ENCODE measurements at regions not wholly inside any gene's neighbourhood (a gene's known extent, or its start where the extent isn't known, plus 50 kb on each side); places are given as distances from the start of the nearest gene placed in this dataset.

DNA sequence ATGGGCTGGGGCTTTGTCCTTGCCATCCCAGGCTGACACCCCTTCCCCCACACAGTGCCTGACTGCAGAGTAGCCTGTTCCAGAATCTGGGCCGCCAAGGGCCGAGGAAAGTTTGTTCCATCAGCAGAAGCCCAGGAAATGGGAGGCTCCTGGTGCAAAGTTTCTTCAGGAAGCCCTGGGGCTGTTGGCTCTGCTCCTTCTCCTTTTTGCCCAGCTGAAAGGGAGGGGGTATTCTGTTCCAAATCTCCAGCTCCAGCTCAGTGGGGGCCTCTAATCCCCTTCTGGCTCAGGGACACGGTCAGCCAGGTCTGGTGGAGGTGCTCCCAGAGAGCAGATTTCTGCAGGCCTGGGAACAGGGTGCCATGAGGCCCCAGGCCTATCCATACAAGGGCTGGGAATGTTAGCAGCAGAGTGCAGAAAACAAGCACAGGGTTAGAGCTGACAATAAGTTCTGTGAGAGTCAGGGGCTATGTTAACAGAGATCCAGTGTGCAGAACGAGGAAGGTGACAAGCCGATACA is 399.5 kb downstream of the RPS24 start:
- WGBS: 83% methylated on average over 5 of the region's 5 CpGs
- Histone ChIP-seq H3K27me3 (ENCODE audit: insufficient read depth, low read length) (no peaks in the 10 kb centered on the region), H3K4me3 (ENCODE audit: low read length) (no peak overlapping the region), H3K9me3 (ENCODE audit: insufficient read depth, low read depth, low read length) (no peaks in the 10 kb centered on the region), H3K36me3 (ENCODE audit: insufficient read depth, low read length) (no peaks in the 10 kb centered on the region), H3K27ac (ENCODE audit: low read depth, low read length) (no peak overlapping the region), H3K9ac (ENCODE audit: low read depth, low read length) (no peak overlapping the region), H3K4me1 (ENCODE audit: insufficient read depth, low read length) (peaks cover 14% of the 10 kb centered on the region; the same call in 1 of the 2 replicates)

DNA sequence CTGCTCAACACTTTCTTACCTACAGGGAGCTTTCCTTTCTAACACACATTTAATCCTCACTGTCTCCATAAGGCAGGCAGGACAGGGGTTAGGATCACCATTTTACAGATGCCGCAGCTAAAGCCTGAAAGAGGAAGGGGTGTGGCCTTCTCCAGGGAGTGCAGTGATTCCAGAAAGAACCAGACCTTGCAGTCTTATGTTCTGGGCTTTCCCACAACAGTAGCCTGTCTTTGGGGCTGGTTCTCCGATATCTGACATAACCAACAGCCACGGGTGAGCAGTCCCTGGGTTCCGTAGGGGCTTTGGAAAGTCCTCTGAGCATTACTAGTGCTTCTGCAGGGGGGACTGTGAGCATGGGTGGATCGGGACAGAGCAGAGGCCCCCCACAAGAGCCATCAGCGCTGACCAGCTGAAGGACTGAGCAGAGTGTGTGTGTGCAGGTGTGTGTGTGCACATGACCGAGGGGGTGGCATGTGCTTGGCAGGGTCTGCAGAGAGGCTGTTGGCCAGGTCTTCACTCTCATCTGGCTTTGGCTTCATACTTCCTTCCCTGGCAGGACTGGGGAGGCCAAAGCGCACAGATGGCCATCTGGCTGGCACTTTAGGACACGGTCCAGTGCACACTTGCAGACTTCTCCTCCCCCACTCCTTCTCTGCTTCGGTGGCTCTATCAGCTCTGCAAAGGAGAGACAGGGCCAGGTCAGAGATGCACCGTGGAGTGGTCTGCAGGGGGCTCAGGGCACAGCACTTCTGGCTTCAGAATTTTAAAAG is 400.3 kb downstream of the RPS24 start:
- H3K36me3 ChIP-seq (ENCODE audit: insufficient read depth, low read length): no peaks in the 10 kb centered on the region
- 90% methylated on average over 11 of the region's 11 CpGs for WGBS
- H3K9ac ChIP-seq (ENCODE audit: low read depth, low read length): no peak overlapping the region
- peaks cover 14% of the 10 kb centered on the region; the same call in 1 of the 2 replicates for H3K4me1 ChIP-seq (ENCODE audit: insufficient read depth, low read length)
- no peaks in the 10 kb centered on the region for H3K27me3 ChIP-seq (ENCODE audit: insufficient read depth, low read length)
- H3K27ac ChIP-seq (ENCODE audit: low read depth, low read length): no peak overlapping the region
- H3K9me3 ChIP-seq (ENCODE audit: insufficient read depth, low read depth, low read length): no peaks in the 10 kb centered on the region
- no peak overlapping the region for H3K4me3 ChIP-seq (ENCODE audit: low read length)

GRCh38 chr10:78434886-78435285 is 401.2 kb downstream of the RPS24 start:
- Histone ChIP-seq H3K9ac (ENCODE audit: low read depth, low read length) (no peak overlapping the region), H3K36me3 (ENCODE audit: insufficient read depth, low read length) (no peaks in the 10 kb centered on the region), H3K27me3 (ENCODE audit: insufficient read depth, low read length) (no peaks in the 10 kb centered on the region), H3K4me1 (ENCODE audit: insufficient read depth, low read length) (peaks cover 14% of the 10 kb centered on the region; the same call in 1 of the 2 replicates), H3K4me3 (ENCODE audit: low read length) (no peak overlapping the region), H3K9me3 (ENCODE audit: insufficient read depth, low read depth, low read length) (no peaks in the 10 kb centered on the region), H3K27ac (ENCODE audit: low read depth, low read length) (no peak overlapping the region)
- WGBS: 92% methylated on average over 8 of the region's 8 CpGs

DNA sequence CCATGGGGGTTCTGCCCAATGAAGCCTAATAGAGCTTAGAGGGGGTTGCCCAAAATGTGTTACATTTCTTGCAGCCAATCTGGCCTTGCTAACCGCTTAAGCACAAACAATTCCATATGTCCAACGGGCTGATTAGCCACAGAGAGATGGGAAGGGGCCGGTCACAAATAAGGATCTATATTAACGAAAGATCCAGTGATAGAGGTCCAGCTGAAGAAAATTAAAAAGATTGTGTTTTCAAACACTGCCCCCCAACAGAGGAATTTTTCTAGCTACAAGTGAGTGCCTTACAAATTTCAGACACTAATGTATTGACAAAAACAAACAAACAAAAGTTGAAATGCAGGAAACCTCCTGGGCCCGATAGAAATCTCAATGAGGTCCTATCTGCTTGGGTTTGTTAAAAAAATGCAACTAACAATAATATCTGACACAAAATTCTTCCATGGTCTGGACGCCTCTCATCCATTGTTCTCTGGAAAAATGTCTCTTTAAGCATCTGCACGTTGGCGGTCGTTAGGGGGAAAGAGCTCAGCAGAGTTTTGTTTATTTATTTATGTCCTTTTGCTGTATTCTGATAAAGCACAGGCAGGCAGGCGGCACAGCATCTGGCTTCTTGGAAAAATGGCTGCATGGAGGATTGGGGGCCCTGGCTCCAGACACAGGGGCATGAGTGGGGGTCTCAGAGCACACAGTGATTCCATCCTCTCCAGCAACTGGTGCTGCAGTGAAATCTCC is 402.0 kb downstream of the RPS24 start:
- H3K4me1 ChIP-seq (ENCODE audit: insufficient read depth, low read length): peaks cover 14% of the 10 kb centered on the region; the same call in 1 of the 2 replicates
- no peaks in the 10 kb centered on the region for H3K9me3 ChIP-seq (ENCODE audit: insufficient read depth, low read depth, low read length)
- no peaks in the 10 kb centered on the region for H3K36me3 ChIP-seq (ENCODE audit: insufficient read depth, low read length)
- no peak overlapping the region for H3K9ac ChIP-seq (ENCODE audit: low read depth, low read length)
- no peaks in the 10 kb centered on the region for H3K27me3 ChIP-seq (ENCODE audit: insufficient read depth, low read length)
- 88% methylated on average over 10 of the region's 10 CpGs for WGBS
- no peak overlapping the region for H3K4me3 ChIP-seq (ENCODE audit: low read length)
- H3K27ac ChIP-seq (ENCODE audit: low read depth, low read length): no peak overlapping the region

DNA sequence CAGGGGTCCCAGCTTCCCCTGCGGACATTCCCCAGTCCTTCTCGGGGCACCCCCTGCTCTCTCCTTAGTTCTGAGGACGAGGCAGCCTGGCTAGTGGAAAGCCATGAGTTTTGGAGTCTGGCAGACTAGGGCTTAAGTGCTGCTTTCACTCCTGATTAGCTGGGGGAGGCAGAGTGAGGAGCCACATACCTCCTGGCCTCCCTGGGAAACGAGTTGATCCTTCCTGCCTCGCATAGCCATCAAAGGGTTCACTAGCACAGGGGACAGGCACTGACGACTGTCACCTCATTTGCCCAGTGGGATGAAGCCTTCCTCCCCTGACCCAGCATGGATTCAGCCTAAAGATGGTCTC is 402.5 kb downstream of the RPS24 start:
- Histone ChIP-seq H3K27ac (ENCODE audit: low read depth, low read length) (no peak overlapping the region), H3K27me3 (ENCODE audit: insufficient read depth, low read length) (no peaks in the 10 kb centered on the region), H3K36me3 (ENCODE audit: insufficient read depth, low read length) (no peaks in the 10 kb centered on the region), H3K4me3 (ENCODE audit: low read length) (no peak overlapping the region), H3K4me1 (ENCODE audit: insufficient read depth, low read length) (peaks cover 14% of the 10 kb centered on the region; the same call in 1 of the 2 replicates), H3K9ac (ENCODE audit: low read depth, low read length) (no peak overlapping the region), H3K9me3 (ENCODE audit: insufficient read depth, low read depth, low read length) (no peaks in the 10 kb centered on the region)
- WGBS: 74% methylated on average over 6 of the region's 6 CpGs

DNA sequence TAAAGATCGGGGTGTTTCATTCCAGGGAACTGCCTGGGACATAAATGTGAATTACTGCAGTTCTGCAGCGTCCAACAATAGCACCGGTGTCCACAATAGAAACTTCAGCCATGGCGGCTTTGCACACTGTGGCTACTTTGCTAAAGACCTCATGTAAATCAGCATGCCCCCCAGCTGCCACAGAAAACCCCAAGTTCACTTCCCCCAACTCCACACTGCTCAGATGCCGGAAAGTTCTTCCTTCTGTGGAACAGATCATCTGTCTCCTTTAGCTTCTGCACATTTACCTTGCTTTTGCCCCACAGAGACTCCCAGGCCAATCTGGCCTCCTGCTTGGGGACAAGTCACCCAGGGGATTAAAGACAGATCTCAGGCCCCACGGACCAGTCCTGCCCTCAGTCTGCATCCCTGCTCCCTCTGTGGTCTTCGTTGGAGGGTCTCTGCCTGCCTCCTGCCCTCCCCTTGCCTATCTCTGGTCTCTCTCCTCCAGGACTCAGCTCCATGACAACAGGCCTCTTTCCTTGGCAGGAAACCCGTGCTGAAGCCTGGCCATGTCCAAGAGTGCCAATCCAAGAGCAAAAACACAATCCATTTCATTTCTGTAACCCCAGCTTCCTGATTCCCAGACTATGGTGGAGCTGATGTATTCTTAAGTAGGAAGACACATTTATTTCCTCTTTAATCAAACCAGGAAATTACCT is 403.2 kb downstream of the RPS24 start:
- H3K27ac ChIP-seq (ENCODE audit: low read depth, low read length): no peak overlapping the region
- no peaks in the 10 kb centered on the region for H3K27me3 ChIP-seq (ENCODE audit: insufficient read depth, low read length)
- H3K36me3 ChIP-seq (ENCODE audit: insufficient read depth, low read length): no peaks in the 10 kb centered on the region
- H3K4me3 ChIP-seq (ENCODE audit: low read length): no peak overlapping the region
- H3K4me1 ChIP-seq (ENCODE audit: insufficient read depth, low read length): peaks cover 14% of the 10 kb centered on the region; the same call in 1 of the 2 replicates
- WGBS: 89% methylated on average over 8 of the region's 8 CpGs
- H3K9me3 ChIP-seq (ENCODE audit: insufficient read depth, low read depth, low read length): no peaks in the 10 kb centered on the region
- H3K9ac ChIP-seq (ENCODE audit: low read depth, low read length): no peak overlapping the region

DNA sequence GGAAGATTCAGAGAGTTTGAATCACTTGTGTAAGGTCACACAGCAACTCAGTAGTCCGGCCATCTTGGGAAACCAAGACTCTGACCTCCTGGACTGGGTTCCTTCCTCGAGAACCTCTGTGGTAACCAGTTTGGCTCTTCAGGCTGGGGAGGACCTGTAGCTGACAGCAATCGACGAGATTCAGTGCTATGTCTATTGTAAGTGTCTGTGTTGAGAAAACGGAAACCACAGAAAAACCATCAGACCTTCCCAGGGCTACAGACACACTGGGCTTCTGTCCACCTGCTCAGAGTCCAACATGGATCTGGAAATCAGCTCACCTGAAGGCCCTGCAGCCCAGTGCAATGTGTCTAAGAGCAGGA is 403.7 kb downstream of the RPS24 start:
- no peak overlapping the region for H3K4me3 ChIP-seq (ENCODE audit: low read length)
- no peaks in the 10 kb centered on the region for H3K9me3 ChIP-seq (ENCODE audit: insufficient read depth, low read depth, low read length)
- H3K4me1 ChIP-seq (ENCODE audit: insufficient read depth, low read length): peaks cover 14% of the 10 kb centered on the region; the same call in 1 of the 2 replicates
- no peak overlapping the region for H3K27ac ChIP-seq (ENCODE audit: low read depth, low read length)
- no peaks in the 10 kb centered on the region for H3K36me3 ChIP-seq (ENCODE audit: insufficient read depth, low read length)
- H3K27me3 ChIP-seq (ENCODE audit: insufficient read depth, low read length): no peaks in the 10 kb centered on the region
- 96% methylated on average over 5 of the region's 5 CpGs for WGBS
- no peak overlapping the region for H3K9ac ChIP-seq (ENCODE audit: low read depth, low read length)

- Histone ChIP-seq H3K9me3 (ENCODE audit: insufficient read depth, low read depth, low read length) (no peaks in the 10 kb centered on the region), H3K4me3 (ENCODE audit: low read length) (no peak overlapping the region), H3K4me1 (ENCODE audit: insufficient read depth, low read length) (peaks cover 11% of the 10 kb centered on the region; the same call in 1 of the 2 replicates), H3K36me3 (ENCODE audit: insufficient read depth, low read length) (no peaks in the 10 kb centered on the region), H3K27me3 (ENCODE audit: insufficient read depth, low read length) (no peaks in the 10 kb centered on the region), H3K9ac (ENCODE audit: low read depth, low read length) (no peak overlapping the region), H3K27ac (ENCODE audit: low read depth, low read length) (no peak overlapping the region)
- WGBS: 80% methylated on average over 9 of the region's 9 CpGs
Observed at GRCh38 chr10:78437998-78438906, 404.6 kb downstream of the RPS24 start.

- Histone ChIP-seq H3K4me3 (ENCODE audit: low read length) (no peak overlapping the region), H3K4me1 (ENCODE audit: insufficient read depth, low read length) (peaks cover 10% of the 10 kb centered on the region; the same call in 1 of the 2 replicates), H3K27me3 (ENCODE audit: insufficient read depth, low read length) (no peaks in the 10 kb centered on the region), H3K27ac (ENCODE audit: low read depth, low read length) (no peak overlapping the region), H3K9me3 (ENCODE audit: insufficient read depth, low read depth, low read length) (no peaks in the 10 kb centered on the region), H3K36me3 (ENCODE audit: insufficient read depth, low read length) (no peaks in the 10 kb centered on the region), H3K9ac (ENCODE audit: low read depth, low read length) (no peak overlapping the region)
- WGBS: 91% methylated on average over 12 of the region's 12 CpGs
Observed at GRCh38 chr10:78438907-78439809, 405.5 kb downstream of the RPS24 start.

DNA sequence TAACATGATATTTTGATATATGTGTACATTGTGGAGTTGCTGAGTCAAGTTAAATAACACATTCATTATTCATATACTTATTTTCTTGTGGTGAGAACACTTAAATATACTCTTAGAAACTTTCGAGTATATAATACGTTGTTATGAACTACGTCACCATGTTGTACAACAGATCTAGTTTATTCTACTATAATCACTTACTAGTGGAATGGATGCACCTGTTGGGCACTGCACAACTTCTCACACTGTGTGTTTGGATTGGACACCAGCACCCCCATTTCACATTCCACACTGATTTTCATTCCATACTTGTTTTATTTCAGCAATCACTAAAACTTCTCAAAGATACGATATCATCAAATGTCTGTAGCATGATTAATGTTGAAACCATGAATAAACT is 407.3 kb downstream of the RPS24 start:
- H3K9me3 ChIP-seq (ENCODE audit: insufficient read depth, low read depth, low read length): no peaks in the 10 kb centered on the region
- 93% methylated on average over 4 of the region's 4 CpGs for WGBS
- no peaks in the 10 kb centered on the region for H3K36me3 ChIP-seq (ENCODE audit: insufficient read depth, low read length)
- H3K4me1 ChIP-seq (ENCODE audit: insufficient read depth, low read length): 0 out of 2 replicates have a peak, but pooled peaks cover 3% of the 10 kb centered on the region
- H3K27me3 ChIP-seq (ENCODE audit: insufficient read depth, low read length): no peaks in the 10 kb centered on the region
- H3K4me3 ChIP-seq (ENCODE audit: low read length): no peak overlapping the region
- no peak overlapping the region for H3K9ac ChIP-seq (ENCODE audit: low read depth, low read length)
- H3K27ac ChIP-seq (ENCODE audit: low read depth, low read length): no peak overlapping the region

Measured in HUES64 (cell line).